ENCODE measurements at regions not wholly inside any gene's neighbourhood (a gene's known extent, or its start where the extent isn't known, plus 50 kb on each side); places are given as distances from the start of the nearest gene placed in this dataset.

- no peak for DNase-seq (ENCODE audit: low read depth)
These were observed 735.2 kb downstream of the GALR1 start for GRCh38 chr18:77984833-77985232.

- DNase-seq (ENCODE audit: low read depth), result no peak
These were observed 736.1 kb downstream of the GALR1 start for GRCh38 chr18:77985526-77986281.

- DNase-seq (ENCODE audit: low read depth), result no peak
These were observed 740.5 kb downstream of the GALR1 start for GRCh38 chr18:77990131-77990530.

GRCh38 chr18:77990901-77991300 is 741.3 kb downstream of the GALR1 start:
- no peak for DNase-seq (ENCODE audit: low read depth)

GRCh38 chr18:77992057-77992456 is 742.4 kb downstream of the GALR1 start:
- no peak for DNase-seq (ENCODE audit: low read depth)

GRCh38 chr18:77993188-77993981 is 743.7 kb downstream of the GALR1 start:
- DNase-seq (ENCODE audit: low read depth), result no peak

- no peak for DNase-seq (ENCODE audit: low read depth)
These were observed 745.9 kb downstream of the GALR1 start for GRCh38 chr18:77995593-77995992.

- DNase-seq (ENCODE audit: low read depth), result no peak
These were observed 747.1 kb downstream of the GALR1 start for GRCh38 chr18:77996737-77997136.

GRCh38 chr18:78001811-78002210 is 752.2 kb downstream of the GALR1 start:
- DNase-seq (ENCODE audit: low read depth), result no peak

GRCh38 chr18:78006006-78006773 is 756.5 kb downstream of the GALR1 start:
- DNase-seq (ENCODE audit: low read depth), result no peak

GRCh38 chr18:78006774-78007260 is 757.2 kb downstream of the GALR1 start:
- no peak for DNase-seq (ENCODE audit: low read depth)

- DNase-seq (ENCODE audit: low read depth), result no peak
These were observed 760.7 kb downstream of the GALR1 start for GRCh38 chr18:78010363-78010762.

- DNase-seq (ENCODE audit: low read depth), result no peak
These were observed 768.2 kb downstream of the GALR1 start for GRCh38 chr18:78017869-78018268.

GRCh38 chr18:78021196-78021595 is 771.5 kb downstream of the GALR1 start:
- no peak for DNase-seq (ENCODE audit: low read depth)

GRCh38 chr18:78031589-78031988 is 781.9 kb downstream of the GALR1 start:
- DNase-seq (ENCODE audit: low read depth), result no peak

- no peak for DNase-seq (ENCODE audit: low read depth)
These were observed 782.3 kb downstream of the GALR1 start for GRCh38 chr18:78031991-78032390.

GRCh38 chr18:78032574-78032973 is 782.9 kb downstream of the GALR1 start:
- no peak for DNase-seq (ENCODE audit: low read depth)

- DNase-seq (ENCODE audit: low read depth), result no peak
These were observed 785.1 kb downstream of the GALR1 start for GRCh38 chr18:78034755-78035154.

GRCh38 chr18:78041218-78041617 is 791.6 kb downstream of the GALR1 start:
- no peak for DNase-seq (ENCODE audit: low read depth)

GRCh38 chr18:78046631-78047030 is 797.0 kb downstream of the GALR1 start:
- DNase-seq (ENCODE audit: low read depth), result no peak

GRCh38 chr18:78049281-78049680 is 799.6 kb downstream of the GALR1 start:
- DNase-seq (ENCODE audit: low read depth), result no peak

GRCh38 chr18:78054801-78055200 is 805.2 kb downstream of the GALR1 start:
- no peak for DNase-seq (ENCODE audit: low read depth)

Measured in RPMI7951 (cell line).